TTC549 (cell line): ENCODE measurements at regions not wholly inside any gene's neighbourhood (a gene's known extent, or its start where the extent isn't known, plus 50 kb on each side); places are given as distances from the start of the nearest gene placed in this dataset.
"Not testable (repeated sequence)": the region's sequence is repeated elsewhere in the genome, so short reads cannot be mapped to it uniquely, and the experiment has no call there.

ENCODE experiments used
- FAIRE-seq: peaks from 2 replicates; lab custom pipeline; 2012; peaks lifted over from hg19 to GRCh38; lab: Jason Lieb, UNC

- FAIRE-seq: no peak
Observed at GRCh38 chr3:152621967-152622810, 212.7 kb upstream of the P2RY1 start.

GRCh38 chr3:152622811-152623167 is 212.1 kb upstream of the P2RY1 start:
- no peak for FAIRE-seq

GRCh38 chr3:152623286-152623911 is 211.5 kb upstream of the P2RY1 start:
- FAIRE-seq: no peak

GRCh38 chr3:152626226-152626625 is 208.7 kb upstream of the P2RY1 start:
- no peak for FAIRE-seq

GRCh38 chr3:152628496-152628895 is 206.4 kb upstream of the P2RY1 start:
- no peak for FAIRE-seq

GRCh38 chr3:152629363-152630122 is 205.4 kb upstream of the P2RY1 start:
- no peak for FAIRE-seq

GRCh38 chr3:152635389-152635788 is 199.5 kb upstream of the P2RY1 start:
- FAIRE-seq: no peak

GRCh38 chr3:152636651-152637050 is 198.3 kb upstream of the P2RY1 start:
- no peak for FAIRE-seq

- FAIRE-seq: no peak
Observed at GRCh38 chr3:152638214-152638613, 196.7 kb upstream of the P2RY1 start.

- no peak for FAIRE-seq
Observed at GRCh38 chr3:152638707-152639450, 196.1 kb upstream of the P2RY1 start.

- FAIRE-seq: no peak
Observed at GRCh38 chr3:152641198-152641597, 193.7 kb upstream of the P2RY1 start.

GRCh38 chr3:152642658-152643057 is 192.3 kb upstream of the P2RY1 start:
- FAIRE-seq: no peak

- FAIRE-seq: no peak
Observed at GRCh38 chr3:152644478-152644877, 190.5 kb upstream of the P2RY1 start.

- no peak for FAIRE-seq
Observed at GRCh38 chr3:152646004-152646403, 188.9 kb upstream of the P2RY1 start.

GRCh38 chr3:152650177-152650576 is 184.8 kb upstream of the P2RY1 start:
- no peak for FAIRE-seq

GRCh38 chr3:152650923-152651322 is 184.0 kb upstream of the P2RY1 start:
- FAIRE-seq: not testable (repeated sequence)

- no peak for FAIRE-seq
Observed at GRCh38 chr3:152656214-152656971, 178.5 kb upstream of the P2RY1 start.

GRCh38 chr3:152656972-152657355 is 178.0 kb upstream of the P2RY1 start:
- no peak for FAIRE-seq

GRCh38 chr3:152658977-152659720 is 175.8 kb upstream of the P2RY1 start:
- FAIRE-seq: no peak

GRCh38 chr3:152662157-152662556 is 172.8 kb upstream of the P2RY1 start:
- FAIRE-seq: no peak

- FAIRE-seq: no peak
Observed at GRCh38 chr3:152664766-152665165, 170.2 kb upstream of the P2RY1 start.
